DOHH2 (cell line): ENCODE measurements at regions not wholly inside any gene's neighbourhood (a gene's known extent, or its start where the extent isn't known, plus 50 kb on each side); places are given as distances from the start of the nearest gene placed in this dataset.

ENCODE experiments used
- EZH2phosphoT487 ChIP-seq: fragments of 200-600 bp; sonication (generic); IDR thresholded peaks from 2 replicates; pipeline ENCODE4 v1.6.1; 2017; ENCODE audit warnings: borderline replicate concordance, mild to moderate bottlenecking, antibody characterized with exemption, low read length, moderate library complexity, mixed read lengths
- TF ChIP-seq, protein P1 (sequence below): fragments of 200-600 bp; sonication (generic); IDR thresholded peaks from one replicate; pipeline ENCODE4 v1.5.1; 2014; ENCODE audit warnings: antibody characterized with exemption, mild to moderate bottlenecking, low read depth, low read length; ENCODE audit not compliant: poor library complexity, severe bottlenecking

DNA sequence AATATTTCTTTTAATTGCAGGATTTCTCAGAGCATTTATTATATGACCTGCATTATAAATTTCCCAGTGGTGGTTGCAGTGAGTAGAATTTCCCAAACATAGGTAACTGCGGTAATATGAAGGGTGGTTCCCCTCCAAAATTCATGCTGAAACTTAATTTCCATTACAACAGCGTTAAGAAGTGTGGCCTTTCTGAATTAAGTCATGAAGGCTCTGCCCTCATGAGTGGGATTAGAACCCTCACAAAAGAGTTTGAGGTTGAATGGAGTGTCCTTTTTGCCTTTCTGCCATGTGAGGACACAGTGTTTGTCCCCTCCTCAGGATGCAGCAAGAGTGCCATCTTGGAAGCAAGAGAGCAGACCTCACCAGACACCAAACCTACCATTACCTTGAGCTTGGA lies 233.6 kb downstream of the KTN1 start:
- TF ChIP-seq, protein P1, sequence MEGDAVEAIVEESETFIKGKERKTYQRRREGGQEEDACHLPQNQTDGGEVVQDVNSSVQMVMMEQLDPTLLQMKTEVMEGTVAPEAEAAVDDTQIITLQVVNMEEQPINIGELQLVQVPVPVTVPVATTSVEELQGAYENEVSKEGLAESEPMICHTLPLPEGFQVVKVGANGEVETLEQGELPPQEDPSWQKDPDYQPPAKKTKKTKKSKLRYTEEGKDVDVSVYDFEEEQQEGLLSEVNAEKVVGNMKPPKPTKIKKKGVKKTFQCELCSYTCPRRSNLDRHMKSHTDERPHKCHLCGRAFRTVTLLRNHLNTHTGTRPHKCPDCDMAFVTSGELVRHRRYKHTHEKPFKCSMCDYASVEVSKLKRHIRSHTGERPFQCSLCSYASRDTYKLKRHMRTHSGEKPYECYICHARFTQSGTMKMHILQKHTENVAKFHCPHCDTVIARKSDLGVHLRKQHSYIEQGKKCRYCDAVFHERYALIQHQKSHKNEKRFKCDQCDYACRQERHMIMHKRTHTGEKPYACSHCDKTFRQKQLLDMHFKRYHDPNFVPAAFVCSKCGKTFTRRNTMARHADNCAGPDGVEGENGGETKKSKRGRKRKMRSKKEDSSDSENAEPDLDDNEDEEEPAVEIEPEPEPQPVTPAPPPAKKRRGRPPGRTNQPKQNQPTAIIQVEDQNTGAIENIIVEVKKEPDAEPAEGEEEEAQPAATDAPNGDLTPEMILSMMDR = no peak
- no peak for TF ChIP-seq EZH2phosphoT487
